Nephron (organoid): ENCODE measurements at regions not wholly inside any gene's neighbourhood (a gene's known extent, or its start where the extent isn't known, plus 50 kb on each side); places are given as distances from the start of the nearest gene placed in this dataset.
A peak's percentile ranks its signal among the peaks of the same experiment; 100 is the strongest.

ENCODE experiments used
- H3K27ac Mint-ChIP-seq, 3 experiments: 2 replicates each; pipeline ENCODE4 v1.8.0; 2020; ENCODE audit warnings: mixed read lengths in 3 of 3, mild to moderate bottlenecking in 2 of 3, moderate library complexity in 1 of 3
- H3K27me3 Mint-ChIP-seq: 2 replicates; pipeline ENCODE4 v1.8.0; 2021; ENCODE audit warnings: low read depth, mild to moderate bottlenecking, moderate library complexity, mixed read lengths
- H3K36me3 Mint-ChIP-seq: 2 replicates; pipeline ENCODE4 v1.8.0; 2020; ENCODE audit warnings: low read depth, mixed read lengths
- H3K4me1 Mint-ChIP-seq: 2 replicates; pipeline ENCODE4 v1.8.0; 2020; ENCODE audit warnings: mixed read lengths
- H3K4me3 Mint-ChIP-seq, 3 experiments: 2 replicates each; pipeline ENCODE4 v1.8.0; 2020; ENCODE audit warnings: mild to moderate bottlenecking in 3 of 3, mixed read lengths in 3 of 3, moderate library complexity in 2 of 3
- H3K9me3 Mint-ChIP-seq: 2 replicates; pipeline ENCODE4 v1.8.0; 2020; ENCODE audit warnings: mixed read lengths
- TF ChIP-seq, protein P1 (sequence below), 3 experiments: fragments of 200-600 bp; sonication (generic); IDR thresholded peaks; one replicate each; pipeline ENCODE4 v1.5.0; 2021; ENCODE audit warnings: antibody characterized with exemption in 3 of 3; ENCODE audit not compliant: unreplicated experiment in 3 of 3

DNA sequence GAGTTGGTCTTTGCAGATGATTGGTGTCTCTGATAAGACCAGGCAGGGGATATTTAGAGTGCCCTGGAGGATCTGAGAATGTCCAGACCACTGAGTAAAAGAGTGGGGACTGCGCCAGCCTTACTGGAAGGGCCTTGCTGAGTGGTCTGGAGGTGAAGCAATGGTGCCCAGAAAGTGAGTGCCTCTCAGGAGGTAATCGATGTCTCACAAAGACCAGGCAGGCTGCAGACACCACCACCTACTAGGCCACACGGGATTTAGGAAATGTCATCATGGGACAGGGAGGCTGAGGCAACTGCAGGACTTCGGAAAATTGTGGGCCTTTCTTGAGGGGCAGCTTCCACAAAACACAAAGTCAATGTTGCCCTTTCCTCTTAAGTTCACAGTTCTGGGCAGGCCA is 57.2 kb upstream of the STEAP1B start:
- H3K4me1 Mint-ChIP-seq = peaks cover 17% of the 10 kb centered on the region
- TF ChIP-seq, protein P1, sequence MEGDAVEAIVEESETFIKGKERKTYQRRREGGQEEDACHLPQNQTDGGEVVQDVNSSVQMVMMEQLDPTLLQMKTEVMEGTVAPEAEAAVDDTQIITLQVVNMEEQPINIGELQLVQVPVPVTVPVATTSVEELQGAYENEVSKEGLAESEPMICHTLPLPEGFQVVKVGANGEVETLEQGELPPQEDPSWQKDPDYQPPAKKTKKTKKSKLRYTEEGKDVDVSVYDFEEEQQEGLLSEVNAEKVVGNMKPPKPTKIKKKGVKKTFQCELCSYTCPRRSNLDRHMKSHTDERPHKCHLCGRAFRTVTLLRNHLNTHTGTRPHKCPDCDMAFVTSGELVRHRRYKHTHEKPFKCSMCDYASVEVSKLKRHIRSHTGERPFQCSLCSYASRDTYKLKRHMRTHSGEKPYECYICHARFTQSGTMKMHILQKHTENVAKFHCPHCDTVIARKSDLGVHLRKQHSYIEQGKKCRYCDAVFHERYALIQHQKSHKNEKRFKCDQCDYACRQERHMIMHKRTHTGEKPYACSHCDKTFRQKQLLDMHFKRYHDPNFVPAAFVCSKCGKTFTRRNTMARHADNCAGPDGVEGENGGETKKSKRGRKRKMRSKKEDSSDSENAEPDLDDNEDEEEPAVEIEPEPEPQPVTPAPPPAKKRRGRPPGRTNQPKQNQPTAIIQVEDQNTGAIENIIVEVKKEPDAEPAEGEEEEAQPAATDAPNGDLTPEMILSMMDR (IDR thresholded peaks at IDR 0.05; ENCODE audit: unreplicated experiment in 3 of 3) = no peak
- no peaks in the 10 kb centered on the region for H3K36me3 Mint-ChIP-seq
- H3K4me3 Mint-ChIP-seq = no peak overlapping the region
- no peak overlapping the region for H3K27ac Mint-ChIP-seq
- H3K9me3 Mint-ChIP-seq = no peaks in the 10 kb centered on the region
- H3K27me3 Mint-ChIP-seq = peaks cover 40% of the 10 kb centered on the region

DNA sequence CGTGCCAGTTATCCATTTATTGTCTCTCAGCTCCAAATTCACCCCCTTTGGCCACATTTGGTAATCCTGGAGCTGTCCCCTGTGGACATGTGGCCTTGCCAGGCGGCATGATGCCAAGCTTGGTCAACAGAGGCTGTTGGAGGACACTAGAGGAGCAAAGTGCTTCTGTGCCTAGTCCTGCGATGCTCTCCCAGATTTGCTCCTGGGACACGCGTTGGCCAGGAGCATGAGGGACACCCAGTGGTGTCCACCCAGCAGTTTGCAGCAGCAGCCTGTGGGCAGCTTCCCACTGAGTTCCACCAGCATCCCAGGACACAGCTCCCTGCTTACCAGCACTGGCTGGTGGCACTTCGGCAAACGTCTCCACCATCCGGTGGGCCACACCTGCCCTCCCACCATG is 55.5 kb upstream of the STEAP1B start:
- Mint-ChIP-seq H3K36me3 (no peaks in the 10 kb centered on the region), H3K27ac (no peak overlapping the region), H3K4me3 (no peak overlapping the region), H3K4me1 (peaks cover 18% of the 10 kb centered on the region), H3K9me3 (no peaks in the 10 kb centered on the region), H3K27me3 (peaks cover 57% of the 10 kb centered on the region)
- TF ChIP-seq, protein P1 (IDR thresholded peaks at IDR 0.05; ENCODE audit: unreplicated experiment in 3 of 3) = no peak

DNA sequence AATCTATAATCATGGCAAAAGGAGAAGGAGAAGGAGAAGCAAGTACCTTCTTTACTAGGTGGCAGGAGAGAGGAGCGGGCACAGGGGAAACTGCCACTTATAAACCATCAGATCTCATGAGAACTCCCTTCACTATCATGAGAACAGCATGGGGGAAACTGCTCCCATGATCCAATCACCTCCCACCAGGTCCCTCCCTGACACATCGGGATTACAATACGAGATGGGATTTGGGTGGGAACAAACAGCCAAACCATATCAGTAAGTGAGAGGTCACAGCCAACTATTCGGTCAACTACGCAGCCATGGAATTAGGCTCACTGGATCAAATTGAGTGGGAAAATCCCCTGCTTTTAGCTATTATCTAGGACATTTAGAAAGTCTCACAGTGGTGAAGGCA is 54.2 kb upstream of the STEAP1B start:
- H3K4me1 Mint-ChIP-seq = peaks cover 20% of the 10 kb centered on the region
- no peaks in the 10 kb centered on the region for H3K36me3 Mint-ChIP-seq
- H3K4me3 Mint-ChIP-seq = no peak overlapping the region
- no peaks in the 10 kb centered on the region for H3K9me3 Mint-ChIP-seq
- H3K27ac Mint-ChIP-seq = no peak overlapping the region
- peaks cover 70% of the 10 kb centered on the region for H3K27me3 Mint-ChIP-seq
- TF ChIP-seq, protein P1 (IDR thresholded peaks at IDR 0.05; ENCODE audit: unreplicated experiment in 3 of 3) = no peak

DNA sequence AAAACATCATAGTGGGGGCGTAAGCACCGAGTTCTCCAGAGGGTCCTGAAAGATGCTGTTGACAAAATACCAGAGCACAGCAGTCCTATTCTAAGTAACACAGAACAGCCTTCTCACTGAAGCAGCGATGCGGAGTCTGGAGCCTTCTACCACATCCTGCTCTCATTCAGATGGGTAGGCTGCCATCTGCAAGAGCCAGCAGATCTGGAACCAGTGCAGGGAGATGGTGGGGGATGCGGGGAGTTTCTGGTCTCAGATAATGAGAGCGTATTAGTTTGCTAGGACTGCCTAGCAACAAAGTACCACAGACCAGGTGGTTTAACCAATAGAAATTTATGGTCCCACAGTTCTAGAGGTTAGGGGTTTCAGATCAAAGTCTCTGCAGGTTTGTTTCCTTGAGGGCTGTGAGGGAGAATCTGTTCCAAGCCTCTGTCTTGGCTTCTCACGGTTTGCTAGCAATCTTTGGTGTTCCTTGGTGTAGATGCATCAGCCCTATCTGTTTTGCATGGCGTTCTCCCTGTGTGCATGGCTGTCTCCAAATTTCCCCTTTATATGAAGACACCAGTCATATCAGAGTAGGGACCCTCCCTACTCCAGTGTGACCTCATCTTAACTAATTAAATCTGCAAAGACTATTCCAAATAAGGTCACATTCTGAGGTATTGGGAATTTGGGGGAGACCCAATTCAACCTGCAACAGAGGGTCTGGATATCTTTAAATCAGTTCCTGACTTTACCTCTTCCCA is 52.0 kb upstream of the STEAP1B start:
- no peak overlapping the region for H3K27ac Mint-ChIP-seq
- H3K9me3 Mint-ChIP-seq = no peaks in the 10 kb centered on the region
- TF ChIP-seq, protein P1 (IDR thresholded peaks at IDR 0.05; ENCODE audit: unreplicated experiment in 3 of 3) = no peak
- no peak overlapping the region for H3K4me3 Mint-ChIP-seq
- peaks cover 22% of the 10 kb centered on the region for H3K4me1 Mint-ChIP-seq
- H3K36me3 Mint-ChIP-seq = no peaks in the 10 kb centered on the region
- peaks cover 76% of the 10 kb centered on the region for H3K27me3 Mint-ChIP-seq

DNA sequence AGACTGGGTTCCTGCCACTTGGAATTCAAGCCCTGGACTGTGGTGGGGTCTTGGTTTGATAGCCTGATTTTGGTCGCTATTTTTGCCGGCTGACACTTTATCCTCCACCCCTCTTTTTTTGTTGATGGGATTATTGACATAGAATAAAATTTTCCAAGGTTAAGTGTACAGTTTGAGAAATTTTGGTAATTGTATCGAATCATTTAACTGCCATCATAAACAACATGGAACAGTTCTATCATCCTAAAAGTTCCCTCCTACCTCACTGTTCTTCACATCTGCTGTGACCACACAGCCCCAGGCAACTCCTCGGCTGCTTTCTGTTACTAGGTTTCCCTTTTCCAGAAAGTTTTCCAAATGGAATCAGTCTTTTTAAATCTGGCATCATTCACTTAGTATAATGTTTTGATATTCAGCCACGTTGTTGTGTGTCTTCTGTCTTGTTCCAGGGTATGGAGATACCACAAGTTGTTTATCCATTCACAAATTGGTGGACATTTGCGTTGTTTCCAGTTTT is 50.6 kb upstream of the STEAP1B start:
- Mint-ChIP-seq H3K36me3 (no peaks in the 10 kb centered on the region), H3K27me3 (peaks cover 71% of the 10 kb centered on the region), H3K9me3 (no peaks in the 10 kb centered on the region), H3K4me1 (peaks cover 28% of the 10 kb centered on the region), H3K27ac (no peak overlapping the region), H3K4me3 (peak overlapping the region; percentile 63 to 93 (median 71))
- TF ChIP-seq, protein P1 (IDR thresholded peaks at IDR 0.05; ENCODE audit: unreplicated experiment in 3 of 3) = no peak
